Fibroblast of mammary gland (primary cell): ENCODE measurements at regions not wholly inside any gene's neighbourhood (a gene's known extent, or its start where the extent isn't known, plus 50 kb on each side); places are given as distances from the start of the nearest gene placed in this dataset.

Source experiments
- DNase-seq: peaks from one replicate; pipeline ENCODE4 v3.0.0-alpha.2; 2010; ENCODE audit warnings: low read depth
- H3K4me3 ChIP-seq: 2 replicates; pipeline ENCODE4 v1.5.1; 2011; ENCODE audit warnings: low read depth, mild to moderate bottlenecking, low read length, moderate library complexity; ENCODE audit not compliant: control insufficient read depth
- TF ChIP-seq, protein P1 (sequence below): conservative IDR thresholded peaks from 2 replicates; pipeline ENCODE4 v1.5.1; 2011; ENCODE audit warnings: low read depth, low read length, inconsistent platforms; ENCODE audit not compliant: control insufficient read depth, insufficient read depth

DNA sequence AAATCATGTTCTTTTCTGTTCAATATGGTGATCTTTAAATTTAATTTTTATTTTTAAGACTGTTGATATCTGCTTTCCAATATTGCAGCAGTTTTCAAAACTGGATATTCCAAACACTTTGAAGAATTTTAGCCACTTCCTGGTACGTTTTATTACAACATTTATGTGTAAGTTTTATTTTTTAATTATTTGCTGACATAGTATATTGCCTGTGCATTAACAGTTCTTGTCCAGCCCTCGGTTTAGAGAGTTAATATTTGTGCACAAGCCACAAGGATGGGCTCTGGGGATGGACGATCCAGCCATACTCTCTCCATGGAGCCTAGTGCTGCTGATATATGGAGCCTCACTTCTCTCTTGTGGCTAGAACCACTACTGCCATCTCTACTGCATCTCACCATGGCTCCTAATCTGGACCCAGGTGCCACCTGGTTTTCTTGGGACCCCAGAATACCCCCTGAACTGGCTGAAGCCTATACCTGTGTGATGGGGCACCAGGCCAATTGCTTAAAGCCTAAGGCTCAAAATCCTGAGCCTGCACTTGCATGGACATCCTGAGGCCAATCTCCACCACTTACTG lies 262.5 kb downstream of the RASSF9 start:
- H3K4me3 ChIP-seq, result no peak overlapping the region
- TF ChIP-seq, protein P1, sequence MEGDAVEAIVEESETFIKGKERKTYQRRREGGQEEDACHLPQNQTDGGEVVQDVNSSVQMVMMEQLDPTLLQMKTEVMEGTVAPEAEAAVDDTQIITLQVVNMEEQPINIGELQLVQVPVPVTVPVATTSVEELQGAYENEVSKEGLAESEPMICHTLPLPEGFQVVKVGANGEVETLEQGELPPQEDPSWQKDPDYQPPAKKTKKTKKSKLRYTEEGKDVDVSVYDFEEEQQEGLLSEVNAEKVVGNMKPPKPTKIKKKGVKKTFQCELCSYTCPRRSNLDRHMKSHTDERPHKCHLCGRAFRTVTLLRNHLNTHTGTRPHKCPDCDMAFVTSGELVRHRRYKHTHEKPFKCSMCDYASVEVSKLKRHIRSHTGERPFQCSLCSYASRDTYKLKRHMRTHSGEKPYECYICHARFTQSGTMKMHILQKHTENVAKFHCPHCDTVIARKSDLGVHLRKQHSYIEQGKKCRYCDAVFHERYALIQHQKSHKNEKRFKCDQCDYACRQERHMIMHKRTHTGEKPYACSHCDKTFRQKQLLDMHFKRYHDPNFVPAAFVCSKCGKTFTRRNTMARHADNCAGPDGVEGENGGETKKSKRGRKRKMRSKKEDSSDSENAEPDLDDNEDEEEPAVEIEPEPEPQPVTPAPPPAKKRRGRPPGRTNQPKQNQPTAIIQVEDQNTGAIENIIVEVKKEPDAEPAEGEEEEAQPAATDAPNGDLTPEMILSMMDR, result no peak
- no peak for DNase-seq

DNA sequence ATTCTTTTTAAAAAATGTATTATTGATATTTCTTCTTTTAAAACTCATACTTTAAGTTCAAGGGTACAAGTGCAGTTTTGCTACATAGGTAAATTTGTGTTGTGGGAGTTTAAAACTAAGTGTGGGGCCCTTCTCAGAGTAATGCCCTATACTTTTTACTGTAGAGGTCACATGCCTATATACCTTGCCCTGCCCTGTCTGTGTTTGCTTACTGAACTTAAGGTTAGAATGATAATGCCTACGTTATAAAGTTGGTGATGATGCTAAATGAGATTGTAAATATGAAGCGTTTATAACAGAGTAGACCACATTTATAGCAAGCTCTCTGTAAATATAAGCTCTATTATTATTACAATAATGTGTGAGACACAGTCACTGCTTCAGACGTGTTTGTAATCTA lies 261.9 kb downstream of the RASSF9 start:
- TF ChIP-seq, protein P1, result no peak
- DNase-seq, result no peak
- no peak overlapping the region for H3K4me3 ChIP-seq

DNA sequence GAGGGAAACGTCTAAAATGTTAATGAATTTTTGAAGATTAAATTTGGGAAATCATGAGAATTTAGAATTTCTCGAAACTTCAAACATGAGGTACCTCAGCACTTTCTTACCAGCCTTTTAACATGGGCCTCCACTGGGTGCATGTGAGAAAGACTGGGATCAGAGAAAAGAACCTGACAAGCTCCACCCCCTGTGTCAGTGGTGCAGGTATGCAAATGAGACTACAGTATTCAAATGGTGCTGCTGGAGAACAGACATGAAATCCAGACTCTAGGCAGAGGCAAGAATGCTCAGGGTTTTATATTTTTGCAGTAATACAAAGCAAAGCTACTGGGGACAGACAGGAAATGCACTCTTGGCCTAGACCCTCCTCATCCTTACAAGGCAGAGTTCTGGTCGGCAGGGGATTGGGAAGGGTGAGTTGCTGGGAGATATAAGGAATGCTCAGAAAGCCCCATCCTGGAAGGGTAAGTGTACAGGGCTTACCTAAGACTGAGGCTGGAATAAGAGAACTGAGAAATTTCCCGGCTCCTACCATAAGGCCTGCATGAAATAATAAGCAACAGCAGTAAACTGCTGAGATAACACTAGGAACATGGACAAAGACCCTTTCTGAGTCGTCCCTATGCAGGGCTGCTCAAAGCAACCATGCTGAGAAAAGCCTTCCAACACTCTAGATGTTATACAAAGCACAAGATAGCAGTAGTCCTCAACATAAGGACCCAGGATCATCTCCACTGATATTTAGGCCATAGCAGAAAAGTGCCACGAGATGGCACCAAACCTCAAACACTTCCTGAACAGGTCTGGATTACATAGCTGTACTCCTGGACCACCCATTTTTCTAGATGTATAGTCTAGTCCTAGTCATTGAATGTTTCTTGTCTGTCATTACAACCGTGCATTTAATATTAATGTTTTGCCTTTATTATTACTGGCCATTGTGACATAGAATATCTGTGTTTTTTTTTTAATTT lies 260.8 kb downstream of the RASSF9 start:
- DNase-seq, result peak; percentile 70
- TF ChIP-seq, protein P1, result peak; percentile 85
- no peak overlapping the region for H3K4me3 ChIP-seq

DNA sequence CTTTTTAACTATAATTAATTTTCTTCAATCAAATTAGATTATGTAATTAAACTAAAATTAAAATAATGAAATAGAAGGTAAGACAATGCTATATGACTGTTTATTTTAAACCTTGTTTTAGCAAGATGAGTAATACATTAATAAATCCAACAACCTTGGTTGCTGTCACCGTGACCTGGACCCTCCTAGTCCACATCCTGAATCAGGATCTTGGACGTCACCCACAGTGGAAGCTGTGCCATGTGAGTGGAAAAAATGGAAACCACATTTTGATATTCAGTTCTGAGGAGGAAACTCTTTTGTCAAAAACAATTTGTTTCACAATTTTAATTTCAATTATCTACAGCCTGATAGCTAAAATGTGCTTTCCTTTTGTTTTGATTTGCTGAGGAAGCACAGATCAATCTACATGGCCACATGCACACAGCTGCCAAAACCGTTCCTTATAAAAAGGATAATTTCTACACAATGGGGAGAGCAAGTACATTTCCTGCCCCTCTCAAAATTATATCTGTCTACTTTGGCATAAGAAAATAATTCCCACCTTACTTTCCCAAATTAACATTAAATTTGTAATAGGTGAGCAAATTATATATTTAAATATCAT lies 255.5 kb downstream of the RASSF9 start:
- TF ChIP-seq, protein P1, result no peak
- no peak overlapping the region for H3K4me3 ChIP-seq
- DNase-seq, result peak; percentile 60

DNA sequence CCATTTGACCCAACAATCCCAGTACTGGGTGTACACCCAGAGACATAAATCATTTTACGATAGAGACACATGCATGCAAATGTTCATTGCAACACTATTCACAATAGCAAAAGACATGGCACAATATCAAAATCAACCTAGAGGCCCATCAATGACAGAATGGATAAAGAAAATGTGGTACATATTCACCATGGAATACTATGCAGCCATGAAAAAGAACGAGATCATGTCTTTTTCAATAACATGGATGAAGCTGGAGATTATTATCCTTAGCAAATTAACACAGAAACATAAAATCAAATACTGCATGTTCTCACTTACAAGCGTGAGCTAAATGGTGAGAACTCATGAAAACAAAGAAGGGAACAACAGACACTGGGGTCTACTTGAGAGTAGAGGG lies 249.1 kb downstream of the RASSF9 start:
- no peak for DNase-seq
- no peak overlapping the region for H3K4me3 ChIP-seq
- TF ChIP-seq, protein P1, result no peak

DNA sequence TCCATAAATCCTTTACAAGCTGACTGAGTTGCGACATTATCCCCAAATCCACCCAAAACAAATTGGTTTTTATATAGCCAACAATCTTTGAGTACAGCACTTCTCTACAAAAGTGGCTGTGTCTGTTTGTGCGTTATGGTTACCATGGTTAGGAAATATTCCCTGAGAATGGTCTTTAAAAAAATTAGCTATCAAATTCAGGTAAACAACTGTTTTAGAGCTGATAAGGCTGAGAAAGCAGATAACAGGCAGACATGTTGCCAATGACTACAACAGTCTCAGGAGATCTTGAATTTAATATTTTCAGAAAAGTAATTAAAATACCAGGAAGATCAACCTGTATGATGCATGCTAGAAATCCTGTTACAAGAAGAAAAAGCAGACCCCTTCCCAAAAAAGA lies 248.0 kb downstream of the RASSF9 start:
- TF ChIP-seq, protein P1, result no peak

More for the DNA sequence above, 248.0 kb downstream of the RASSF9 start:
- DNase-seq, result no peak
- no peak overlapping the region for H3K4me3 ChIP-seq
